SU-DHL-6 (cell line): ENCODE measurements at regions not wholly inside any gene's neighbourhood (a gene's known extent, or its start where the extent isn't known, plus 50 kb on each side); places are given as distances from the start of the nearest gene placed in this dataset.

ENCODE experiments used
- EZH2phosphoT487 ChIP-seq: fragments of 200-600 bp; sonication (generic), shearing (Covaris generic); conservative IDR thresholded peaks from 2 replicates; pipeline ENCODE4 v1.6.1; 2018; ENCODE audit warnings: mild to moderate bottlenecking, antibody characterized with exemption, low read length, moderate library complexity, mixed read lengths
- TF ChIP-seq, protein P1 (sequence below): fragments of 200-600 bp; sonication (generic); IDR thresholded peaks from one replicate; pipeline ENCODE4 v1.5.1; 2017; ENCODE audit warnings: antibody characterized with exemption, mild to moderate bottlenecking, low read length, moderate library complexity; ENCODE audit not compliant: insufficient read depth, poor library complexity, severe bottlenecking

DNA sequence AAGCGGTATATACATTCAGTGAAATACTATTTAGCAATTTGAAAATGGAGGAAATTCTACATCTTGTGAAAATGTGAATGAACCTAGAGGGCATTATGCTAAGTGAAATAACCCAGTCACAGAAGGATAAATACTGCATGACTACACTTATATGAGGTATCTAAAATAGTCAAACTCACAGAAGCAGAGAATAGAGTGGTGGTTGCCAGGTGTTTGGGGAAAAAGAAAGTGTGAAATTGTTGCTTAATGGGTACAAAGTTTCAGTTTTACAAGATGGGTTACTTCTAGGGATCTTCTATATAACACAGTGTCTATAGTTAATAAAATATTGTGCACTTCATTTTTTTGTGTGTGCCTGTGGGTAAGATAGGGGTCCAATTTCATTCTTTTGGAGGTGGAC lies 1152.0 kb downstream of the EPHA7 start:
- TF ChIP-seq, protein P1, sequence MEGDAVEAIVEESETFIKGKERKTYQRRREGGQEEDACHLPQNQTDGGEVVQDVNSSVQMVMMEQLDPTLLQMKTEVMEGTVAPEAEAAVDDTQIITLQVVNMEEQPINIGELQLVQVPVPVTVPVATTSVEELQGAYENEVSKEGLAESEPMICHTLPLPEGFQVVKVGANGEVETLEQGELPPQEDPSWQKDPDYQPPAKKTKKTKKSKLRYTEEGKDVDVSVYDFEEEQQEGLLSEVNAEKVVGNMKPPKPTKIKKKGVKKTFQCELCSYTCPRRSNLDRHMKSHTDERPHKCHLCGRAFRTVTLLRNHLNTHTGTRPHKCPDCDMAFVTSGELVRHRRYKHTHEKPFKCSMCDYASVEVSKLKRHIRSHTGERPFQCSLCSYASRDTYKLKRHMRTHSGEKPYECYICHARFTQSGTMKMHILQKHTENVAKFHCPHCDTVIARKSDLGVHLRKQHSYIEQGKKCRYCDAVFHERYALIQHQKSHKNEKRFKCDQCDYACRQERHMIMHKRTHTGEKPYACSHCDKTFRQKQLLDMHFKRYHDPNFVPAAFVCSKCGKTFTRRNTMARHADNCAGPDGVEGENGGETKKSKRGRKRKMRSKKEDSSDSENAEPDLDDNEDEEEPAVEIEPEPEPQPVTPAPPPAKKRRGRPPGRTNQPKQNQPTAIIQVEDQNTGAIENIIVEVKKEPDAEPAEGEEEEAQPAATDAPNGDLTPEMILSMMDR, result no peak
- no peak for TF ChIP-seq EZH2phosphoT487
